Neural progenitor cell (in vitro differentiated cells): ENCODE measurements at regions not wholly inside any gene's neighbourhood (a gene's known extent, or its start where the extent isn't known, plus 50 kb on each side); places are given as distances from the start of the nearest gene placed in this dataset.

ENCODE experiments used
- CTCF ChIP-seq: fragments of 200-600 bp; sonication (generic); IDR thresholded peaks from 2 replicates; pipeline ENCODE4 v1.5.1; 2017; ENCODE audit warnings: antibody characterized with exemption, mild to moderate bottlenecking
- EZH2 ChIP-seq: fragments of 200-600 bp; sonication (generic); IDR thresholded peaks from 2 replicates; pipeline ENCODE4 v1.6.1; 2017; ENCODE audit warnings: antibody characterized with exemption, mild to moderate bottlenecking, moderate library complexity

GRCh38 chr16:80480664-80481063, 60.1 kb upstream of the DYNLRB2 start:
- TF ChIP-seq CTCF, result no peak
- TF ChIP-seq EZH2, result no peak
